HT1080 (cell line): ENCODE measurements at regions not wholly inside any gene's neighbourhood (a gene's known extent, or its start where the extent isn't known, plus 50 kb on each side); places are given as distances from the start of the nearest gene placed in this dataset.
"Not testable (repeated sequence)": the region's sequence is repeated elsewhere in the genome, so short reads cannot be mapped to it uniquely, and the experiment has no call there.

ENCODE experiments used
- DNase-seq: peaks from one replicate; pipeline ENCODE4 v3.0.0-alpha.2; 2015; ENCODE audit warnings: low read depth

GRCh38 chr6:37580176-37580955 lies 80.7 kb upstream of the CCDC167 start:
- DNase-seq = peak; percentile 41

GRCh38 chr6:37579444-37580067 lies 79.9 kb upstream of the CCDC167 start:
- DNase-seq = no peak

- DNase-seq = no peak
Measured at GRCh38 chr6:37578104-37578503, 78.4 kb upstream of the CCDC167 start.

- DNase-seq = peak; percentile 94
Measured at GRCh38 chr6:37576336-37576737, 76.6 kb upstream of the CCDC167 start.

- DNase-seq = no peak
Measured at GRCh38 chr6:37575221-37575620, 75.5 kb upstream of the CCDC167 start.

GRCh38 chr6:37572334-37572733 lies 72.6 kb upstream of the CCDC167 start:
- DNase-seq = no peak

- no peak for DNase-seq
Measured at GRCh38 chr6:37570482-37571133, 70.9 kb upstream of the CCDC167 start.

- DNase-seq = no peak
Measured at GRCh38 chr6:37569743-37570481, 70.2 kb upstream of the CCDC167 start.

GRCh38 chr6:37569317-37569716 lies 69.6 kb upstream of the CCDC167 start:
- DNase-seq = no peak

GRCh38 chr6:37566950-37567349 lies 67.3 kb upstream of the CCDC167 start:
- DNase-seq = no peak

- no peak for DNase-seq
Measured at GRCh38 chr6:37566111-37566949, 66.6 kb upstream of the CCDC167 start.

GRCh38 chr6:37565267-37566110 lies 65.8 kb upstream of the CCDC167 start:
- DNase-seq = no peak

GRCh38 chr6:37562926-37563288 lies 63.2 kb upstream of the CCDC167 start:
- not testable (repeated sequence) for DNase-seq

GRCh38 chr6:37561361-37561760 lies 61.7 kb upstream of the CCDC167 start:
- no peak for DNase-seq

GRCh38 chr6:37560737-37561103 lies 61.0 kb upstream of the CCDC167 start:
- DNase-seq = no peak

GRCh38 chr6:37559501-37559900 lies 59.8 kb upstream of the CCDC167 start:
- DNase-seq = no peak

- no peak for DNase-seq
Measured at GRCh38 chr6:37559050-37559449, 59.4 kb upstream of the CCDC167 start.

GRCh38 chr6:37558646-37559045 lies 59.0 kb upstream of the CCDC167 start:
- no peak for DNase-seq

GRCh38 chr6:37558168-37558567 lies 58.5 kb upstream of the CCDC167 start:
- no peak for DNase-seq

- DNase-seq = no peak
Measured at GRCh38 chr6:37557645-37558114, 58.0 kb upstream of the CCDC167 start.
